NCI-H2171 (cell line): ENCODE measurements at regions not wholly inside any gene's neighbourhood (a gene's known extent, or its start where the extent isn't known, plus 50 kb on each side); places are given as distances from the start of the nearest gene placed in this dataset.
"Not testable (repeated sequence)": the region's sequence is repeated elsewhere in the genome, so short reads cannot be mapped to it uniquely, and the experiment has no call there.

Experiments
- DNase-seq: peaks from one replicate; lab custom pipeline; 2025; lab: John Stamatoyannopoulos, UW

DNA sequence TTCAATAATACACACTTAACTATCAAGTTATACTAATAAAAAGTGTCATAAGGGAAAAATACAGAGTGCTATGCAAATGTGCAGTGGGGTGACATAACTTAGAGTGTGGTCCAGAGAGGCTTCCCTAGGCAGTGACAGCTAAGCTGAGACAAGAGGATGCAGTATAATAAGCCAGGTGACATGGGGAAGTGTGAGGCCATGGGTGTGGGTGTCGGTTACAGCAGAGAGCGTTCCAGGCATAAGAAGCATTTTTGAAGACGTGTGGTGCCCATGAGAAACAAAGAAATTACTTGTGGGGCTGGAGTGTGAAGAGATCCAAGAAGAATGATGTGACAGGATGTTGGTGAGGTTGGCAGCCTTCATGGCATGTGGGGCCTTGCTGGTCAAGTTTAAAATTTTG, 78.1 kb upstream of the PICALM start:
- no peak for DNase-seq

DNA sequence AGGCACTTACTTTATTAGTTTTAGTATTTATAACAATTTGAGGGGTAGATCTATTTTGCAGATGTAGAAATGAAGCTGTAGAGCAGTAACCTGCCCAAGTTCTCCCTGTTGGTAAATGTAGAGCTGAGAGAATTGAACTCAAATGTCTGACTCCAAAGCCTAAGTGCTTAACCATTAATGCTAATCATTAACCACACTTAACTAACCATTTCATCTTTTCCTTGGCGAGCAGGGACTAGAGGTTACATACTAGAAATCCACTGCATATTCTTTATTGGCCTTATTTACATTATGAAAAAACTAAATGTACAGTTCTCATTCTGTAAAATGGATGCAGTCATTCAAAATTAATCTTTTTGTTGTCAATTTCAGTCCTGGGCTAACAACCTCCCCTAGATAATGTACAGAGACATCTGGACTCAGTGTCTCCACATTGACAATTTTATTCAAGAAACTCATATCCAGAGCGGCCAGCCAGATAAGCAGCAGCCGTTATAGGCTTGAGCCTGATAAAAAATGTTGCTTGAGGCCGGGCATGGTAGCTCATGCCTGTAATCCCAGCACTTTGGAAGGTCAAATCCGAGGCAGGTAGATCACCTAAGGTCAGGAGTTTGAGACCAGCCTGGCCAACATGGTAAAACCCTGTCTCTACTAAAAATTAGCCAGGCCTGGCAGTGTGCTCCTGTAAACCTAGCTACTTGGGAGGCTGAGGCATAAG, 76.7 kb upstream of the PICALM start:
- DNase-seq: no peak

DNA sequence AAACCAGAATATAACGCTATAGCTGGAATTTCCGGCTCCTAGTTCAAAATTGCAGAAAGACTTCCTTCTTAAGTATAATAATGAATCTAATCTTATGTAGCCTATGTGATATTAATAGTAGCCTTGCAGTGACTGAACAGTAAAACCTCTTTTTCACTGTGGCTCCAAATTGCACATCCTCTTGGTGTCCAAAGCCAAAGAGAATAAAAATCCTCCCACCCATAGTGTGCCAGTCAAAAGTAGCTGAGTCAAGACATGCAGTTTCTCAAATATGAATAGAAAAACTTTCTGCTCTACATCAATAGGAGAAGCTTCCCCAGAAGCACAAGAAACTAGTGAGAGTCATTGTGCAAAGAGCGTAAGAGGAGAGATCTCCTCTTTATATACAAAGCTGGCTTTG, 76.0 kb upstream of the PICALM start:
- DNase-seq: no peak

DNA sequence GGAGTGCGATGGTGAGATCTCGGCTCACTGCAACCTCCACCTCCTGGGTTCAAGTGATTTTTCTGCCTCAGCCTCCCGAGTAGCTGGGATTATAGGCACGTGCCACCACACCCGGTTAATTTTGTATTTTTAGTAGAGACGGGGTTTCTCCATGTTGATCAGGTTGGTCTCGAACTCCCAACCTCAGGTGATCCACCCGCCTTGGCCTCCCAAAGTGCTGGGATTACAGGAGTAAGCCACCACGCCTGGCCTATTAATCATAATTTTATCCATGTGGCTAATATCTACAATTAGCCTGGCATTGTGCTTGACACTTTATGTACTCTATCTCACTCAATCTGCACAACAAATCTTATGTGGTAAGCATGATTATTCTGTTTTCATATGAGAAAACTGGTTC, 75.2 kb upstream of the PICALM start:
- DNase-seq: not testable (repeated sequence)

DNA sequence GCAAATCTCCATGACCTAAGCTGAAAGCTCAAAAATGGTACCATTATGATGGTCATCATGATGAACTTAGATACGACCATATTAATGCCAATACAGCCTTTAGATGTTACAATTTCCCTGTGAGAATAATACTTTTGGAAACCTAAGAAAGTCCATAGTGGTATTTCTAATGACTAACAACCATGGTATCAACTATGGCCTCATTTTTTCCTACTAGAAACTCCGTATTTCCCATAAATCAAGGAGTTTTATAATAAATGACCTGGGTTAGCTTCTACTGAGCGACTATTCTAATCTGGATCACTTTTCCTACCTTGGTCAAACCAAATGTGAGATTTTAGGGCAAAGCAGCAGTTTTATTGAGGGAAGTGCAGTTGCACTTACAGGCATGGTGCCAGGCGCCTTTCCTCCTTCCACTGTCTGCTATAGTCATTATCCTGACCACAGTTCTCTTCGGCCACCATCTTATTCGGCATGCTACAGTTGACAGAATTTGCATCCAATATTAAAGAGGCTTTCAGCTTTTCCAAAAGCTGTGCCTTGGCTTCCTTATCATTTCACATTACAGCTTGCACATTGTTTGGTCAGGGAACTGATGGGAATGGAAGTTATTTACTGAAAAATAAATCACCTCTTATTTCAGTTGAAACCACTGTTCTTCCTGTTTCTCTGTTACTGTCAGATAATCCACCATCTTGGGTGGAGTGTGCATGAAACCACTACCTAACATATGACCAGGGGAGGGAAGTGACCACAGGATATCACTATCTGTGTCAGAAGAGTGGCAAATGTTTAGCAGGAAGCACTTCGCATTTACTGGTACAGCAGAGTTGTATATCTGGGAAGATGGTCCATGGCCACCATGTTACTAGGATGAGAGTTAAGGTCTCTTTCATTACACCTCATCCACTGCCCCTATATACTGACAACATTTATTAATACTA, 74.5 kb upstream of the PICALM start:
- no peak for DNase-seq

DNA sequence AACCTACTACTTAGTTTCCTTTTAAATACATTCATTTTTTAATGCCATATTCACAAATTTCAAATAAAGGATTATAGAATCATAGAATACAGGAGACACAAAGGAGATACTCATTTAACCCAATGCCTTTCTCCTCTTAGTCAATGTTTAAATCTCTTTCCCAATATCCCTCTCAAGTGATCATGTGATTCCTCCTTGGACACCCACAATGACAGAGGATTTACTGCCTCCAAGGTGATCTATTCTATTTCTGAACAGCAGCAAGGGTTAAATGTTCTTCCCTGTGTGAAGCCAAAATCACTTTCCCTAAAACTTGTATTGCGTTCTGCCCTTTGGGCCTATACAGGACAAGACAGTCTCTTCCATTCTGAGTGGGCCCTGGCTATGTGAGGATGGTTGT, 73.3 kb upstream of the PICALM start:
- DNase-seq: no peak

DNA sequence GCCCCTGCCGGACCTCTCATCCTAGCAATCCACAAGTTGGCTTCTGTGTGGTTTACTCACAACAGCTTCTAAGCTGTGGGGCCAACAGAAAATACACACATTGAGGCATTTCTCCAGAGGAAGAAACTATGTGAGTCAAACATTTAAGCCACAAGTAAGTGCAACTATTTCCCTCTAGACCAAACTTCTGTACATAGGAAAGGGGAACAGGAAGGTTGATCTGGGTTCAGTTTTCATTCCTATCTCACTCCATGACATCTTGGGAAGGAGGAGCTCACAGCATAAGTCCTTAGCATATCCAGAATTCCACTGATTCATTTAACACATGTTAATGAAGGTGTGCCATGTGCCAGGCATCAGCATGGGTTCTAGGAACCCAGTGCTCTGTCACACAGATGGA, 72.8 kb upstream of the PICALM start:
- no peak for DNase-seq

DNA sequence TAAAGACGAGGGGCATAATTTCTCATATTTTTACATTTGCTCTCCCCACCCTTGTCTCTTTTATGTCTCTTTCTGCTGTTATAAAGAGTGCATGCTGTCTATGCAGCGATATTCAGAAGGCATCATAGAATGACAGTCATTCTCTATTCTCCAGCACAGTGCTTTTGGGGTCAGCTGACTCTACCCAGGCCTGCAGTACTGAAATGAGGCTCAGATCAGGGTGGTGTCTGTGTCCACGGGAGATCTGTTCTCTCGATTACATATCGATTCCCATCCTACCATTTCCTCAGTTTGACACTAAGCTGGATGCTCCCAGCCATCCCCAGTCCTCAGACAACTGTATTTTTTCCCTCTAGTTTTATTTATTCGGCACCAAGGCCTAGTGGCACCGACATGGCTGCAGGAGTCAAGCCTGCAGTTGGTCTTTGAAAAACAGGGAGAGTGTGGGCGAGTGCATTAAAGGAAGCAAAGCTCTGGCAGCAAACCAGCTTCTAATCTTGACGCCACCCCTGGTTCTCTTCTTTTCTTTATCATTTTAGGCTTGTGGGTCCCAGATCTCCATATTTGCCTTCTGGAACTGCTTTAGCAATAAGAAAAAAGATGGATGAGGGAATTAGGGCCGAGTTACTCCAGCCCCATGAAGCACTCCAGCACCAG, 71.6 kb upstream of the PICALM start:
- DNase-seq: no peak

DNA sequence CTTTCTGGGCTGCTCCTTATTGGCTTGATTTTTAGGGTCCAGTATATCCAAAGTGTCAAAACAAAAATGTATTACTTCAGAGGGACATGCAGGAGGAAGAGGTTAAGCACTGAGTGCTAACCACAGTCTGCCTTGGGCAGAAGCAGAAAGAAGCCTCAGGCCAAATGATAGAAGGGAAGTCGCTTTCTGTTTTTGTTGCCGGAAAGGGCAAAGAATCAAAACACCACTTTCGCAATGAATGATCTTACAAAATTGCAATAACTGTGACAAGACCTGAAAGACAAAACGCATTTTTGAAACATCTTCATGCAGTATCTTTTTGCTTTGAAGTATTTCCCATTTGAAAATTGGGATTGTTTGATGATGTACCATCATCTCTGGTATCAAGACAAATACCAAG, 70.1 kb upstream of the PICALM start:
- no peak for DNase-seq

DNA sequence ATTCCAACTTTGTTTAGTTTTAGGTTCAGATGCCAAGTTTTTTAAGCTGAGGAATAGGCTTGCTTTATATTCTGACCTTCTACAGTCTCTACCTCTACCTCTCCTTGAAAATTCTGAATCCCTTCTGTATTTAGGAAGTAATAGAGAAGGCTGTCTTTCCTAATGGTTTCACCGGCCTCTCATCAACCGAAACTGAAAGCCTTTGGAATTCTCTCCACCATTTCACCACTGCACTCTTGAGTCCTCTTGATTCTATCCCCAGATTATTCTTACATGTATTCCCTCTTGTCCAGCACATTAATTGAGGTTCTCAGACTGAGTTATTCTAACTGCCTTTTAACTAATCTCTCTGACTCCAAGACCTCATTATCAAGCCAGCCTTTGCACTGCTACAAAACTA, 67.7 kb upstream of the PICALM start:
- DNase-seq: no peak

DNA sequence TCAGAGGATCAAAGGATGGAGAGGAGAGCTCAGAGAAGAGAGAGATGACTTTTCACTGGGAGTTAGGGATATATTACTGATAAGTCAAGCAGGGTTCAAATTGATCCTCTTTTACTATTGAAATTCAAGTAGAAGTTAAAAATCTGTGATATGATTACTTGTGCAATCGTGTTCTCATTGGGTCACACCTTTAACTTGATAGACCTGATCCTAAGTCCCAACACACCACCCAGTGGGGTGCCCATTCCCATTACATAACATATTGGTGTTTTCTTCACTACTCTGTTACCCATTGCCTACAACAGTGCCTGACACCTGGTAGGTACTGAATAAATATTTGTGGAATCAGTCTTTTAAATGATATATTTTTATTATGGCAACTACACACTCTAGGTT, 66.4 kb upstream of the PICALM start:
- no peak for DNase-seq

DNA sequence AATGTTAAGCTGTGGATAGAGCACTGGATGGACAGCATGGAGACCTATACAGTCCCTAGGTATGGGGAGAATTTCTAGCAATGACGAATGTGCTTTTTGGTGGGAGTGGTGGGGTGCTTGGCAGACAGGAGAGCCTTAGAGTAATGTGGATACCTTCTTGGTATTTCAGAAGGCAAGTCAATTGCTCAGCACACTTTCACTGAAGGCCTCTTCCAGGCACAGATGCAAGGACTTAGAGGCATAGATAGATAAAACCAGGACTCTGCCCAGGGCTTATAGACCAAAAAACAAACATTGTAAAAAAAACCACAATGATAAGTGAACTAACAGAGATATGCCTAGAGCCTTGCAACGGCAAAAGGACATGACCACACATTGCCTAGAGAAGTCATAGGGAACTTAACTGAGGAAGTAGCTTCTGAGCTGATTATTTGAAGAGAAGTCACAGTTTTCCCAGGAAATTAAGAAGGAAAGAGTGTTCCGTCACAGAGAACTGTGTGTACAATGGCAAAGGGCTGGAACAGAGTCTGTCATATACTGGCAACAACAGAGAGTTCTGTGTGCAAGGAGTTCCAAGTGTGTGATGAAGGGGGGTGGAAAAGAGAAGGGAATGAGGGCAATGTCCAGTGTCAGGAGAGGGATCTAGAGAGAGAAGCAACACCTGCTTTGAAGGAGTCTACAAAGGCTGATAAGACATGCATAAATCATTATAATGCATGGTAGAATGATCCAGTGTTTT, 65.9 kb upstream of the PICALM start:
- DNase-seq: no peak

DNA sequence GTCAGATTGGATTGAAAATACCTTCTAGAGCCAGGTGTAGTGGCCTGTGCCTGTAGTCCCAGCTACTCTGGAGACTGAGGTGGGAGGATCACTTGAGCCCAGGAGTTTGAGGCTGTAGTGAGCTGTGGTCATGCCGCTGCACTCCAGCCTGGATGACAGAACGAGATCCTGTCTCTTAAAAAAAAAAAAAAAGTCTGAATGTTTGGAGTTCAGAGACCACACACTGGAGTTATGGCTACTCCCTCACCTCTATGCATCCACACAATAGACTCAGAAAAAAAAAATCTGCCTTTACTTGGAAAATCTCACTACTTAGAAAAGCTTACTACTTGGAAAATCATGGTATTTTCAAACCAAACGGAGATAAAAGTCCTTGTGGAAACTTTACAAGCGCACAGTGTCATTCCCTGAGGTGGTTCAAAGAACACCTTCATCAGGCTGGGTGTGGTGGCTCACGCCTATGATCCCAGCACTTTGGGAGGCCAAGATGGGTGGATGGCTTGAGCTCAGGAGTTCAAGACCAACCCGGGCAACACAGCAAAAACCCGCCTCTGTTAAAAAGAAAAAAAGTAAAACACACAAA, 63.9 kb upstream of the PICALM start:
- DNase-seq: no peak

DNA sequence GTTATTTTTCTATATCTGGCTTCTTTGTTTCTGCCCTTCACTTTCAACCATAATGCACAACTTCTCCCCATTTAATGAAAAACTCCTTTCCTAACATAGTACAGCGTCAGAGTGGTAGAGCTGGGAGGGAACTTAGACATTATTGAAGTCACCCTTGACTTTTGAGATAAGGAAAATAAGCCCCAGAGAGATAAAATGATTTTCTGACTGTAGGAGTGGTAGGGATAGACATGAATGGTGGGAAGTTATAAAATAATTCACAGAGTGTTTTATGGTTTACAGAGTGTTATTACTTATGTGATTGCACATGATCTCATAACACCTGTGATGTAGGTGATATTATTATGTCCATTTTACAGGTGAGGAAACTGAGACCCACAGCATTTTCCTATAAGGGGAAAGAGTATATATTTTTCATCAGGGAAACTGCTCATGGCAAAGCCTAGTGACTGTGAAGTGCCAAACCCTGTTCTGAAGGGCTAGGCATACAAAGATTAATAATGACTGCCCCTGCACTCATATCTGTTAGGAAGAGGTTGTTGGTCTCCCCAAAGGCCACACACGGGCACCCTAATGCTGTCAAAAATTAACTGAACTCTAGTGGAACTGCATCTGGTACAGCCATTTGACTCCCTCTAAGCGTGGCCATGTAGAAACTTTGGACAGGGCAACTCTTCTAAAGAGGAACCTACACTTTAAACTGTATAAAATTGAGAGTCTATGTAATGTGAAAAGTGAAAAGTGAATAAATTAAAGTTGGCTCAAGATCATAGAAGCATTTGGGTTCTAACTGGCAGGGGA, 61.1 kb upstream of the PICALM start:
- DNase-seq: no peak

DNA sequence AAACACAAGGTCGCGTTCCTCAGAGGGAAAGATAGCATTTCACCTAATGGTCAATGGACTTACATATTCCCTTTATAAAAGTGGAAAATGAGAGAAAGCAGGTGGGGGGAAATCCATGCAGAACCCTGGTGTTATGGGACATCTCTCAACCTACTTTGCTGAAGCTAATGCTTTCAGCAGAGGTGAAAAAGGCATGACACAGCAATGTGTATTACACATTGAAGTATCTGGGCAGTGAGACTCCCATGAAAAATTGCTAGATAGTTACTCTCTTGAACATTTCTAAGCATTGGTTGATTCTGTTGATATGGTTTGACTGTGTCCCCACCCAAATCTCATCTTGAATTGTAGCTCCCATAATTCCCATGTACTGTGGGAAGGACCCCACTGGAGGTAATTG, 60.0 kb upstream of the PICALM start:
- no peak for DNase-seq

DNA sequence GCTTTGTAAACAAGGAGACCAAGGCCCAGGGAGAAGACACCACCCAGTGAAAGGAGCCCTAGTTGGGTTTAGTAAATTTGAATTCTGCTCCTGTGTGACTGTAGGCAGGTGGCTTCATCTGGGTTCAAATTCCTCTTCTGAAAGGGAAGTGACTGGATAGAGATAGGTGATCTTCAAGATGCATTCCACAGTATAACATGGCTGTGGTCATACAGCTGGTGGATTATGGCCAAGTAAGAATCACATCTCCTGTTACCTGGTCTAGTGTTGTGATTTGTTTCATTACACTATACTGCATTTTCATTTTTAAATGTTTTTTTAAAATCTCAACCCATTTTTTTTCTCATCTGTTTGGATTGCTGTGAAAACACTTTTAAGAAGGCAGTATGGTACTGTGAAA, 58.0 kb upstream of the PICALM start:
- DNase-seq: no peak

DNA sequence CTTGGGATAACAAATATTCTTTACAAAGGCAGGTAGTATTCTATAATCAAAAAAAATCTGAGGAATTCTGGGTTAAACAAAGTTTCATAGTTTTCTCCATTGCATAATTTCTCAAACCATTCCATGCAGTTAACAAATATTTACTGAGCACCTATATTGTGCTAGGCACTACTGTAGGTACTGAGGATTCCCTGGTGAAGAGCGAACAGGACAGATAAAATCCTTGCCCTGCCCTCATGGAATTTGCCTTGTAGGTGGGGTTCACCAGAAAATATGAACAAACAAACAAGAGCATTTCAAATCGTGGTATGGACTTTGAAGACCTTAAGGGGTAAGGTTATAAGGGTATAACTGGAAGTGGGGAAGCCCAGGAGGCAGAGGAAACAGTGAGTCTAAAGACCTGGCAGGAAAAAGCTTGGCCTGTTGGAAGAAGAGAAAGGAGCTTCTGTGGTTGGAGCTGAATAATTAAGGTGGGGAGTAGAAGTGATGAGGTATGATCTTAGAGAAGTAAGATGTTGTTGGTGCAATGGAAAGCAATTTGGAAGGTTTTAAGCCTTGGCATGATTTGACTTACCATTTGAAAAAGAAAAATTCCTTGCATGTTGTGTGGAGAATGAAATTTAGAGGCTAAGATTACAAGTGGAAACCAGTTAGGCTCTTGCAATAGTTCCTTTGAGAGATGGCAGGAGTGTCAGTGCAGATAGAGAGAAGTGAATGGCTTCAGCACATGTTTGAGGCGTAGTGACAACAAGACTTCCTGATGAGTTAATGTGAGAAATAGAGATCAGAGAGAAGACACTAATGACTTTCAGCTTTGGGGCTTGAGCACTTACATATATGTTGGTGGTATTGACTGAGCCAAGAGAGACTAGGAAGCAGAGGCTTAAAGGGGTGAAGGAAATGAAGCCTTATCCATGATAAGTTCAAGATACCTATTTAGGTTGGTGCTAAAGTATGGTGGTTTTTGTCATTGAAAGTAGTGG, 55.7 kb upstream of the PICALM start:
- no peak for DNase-seq

DNA sequence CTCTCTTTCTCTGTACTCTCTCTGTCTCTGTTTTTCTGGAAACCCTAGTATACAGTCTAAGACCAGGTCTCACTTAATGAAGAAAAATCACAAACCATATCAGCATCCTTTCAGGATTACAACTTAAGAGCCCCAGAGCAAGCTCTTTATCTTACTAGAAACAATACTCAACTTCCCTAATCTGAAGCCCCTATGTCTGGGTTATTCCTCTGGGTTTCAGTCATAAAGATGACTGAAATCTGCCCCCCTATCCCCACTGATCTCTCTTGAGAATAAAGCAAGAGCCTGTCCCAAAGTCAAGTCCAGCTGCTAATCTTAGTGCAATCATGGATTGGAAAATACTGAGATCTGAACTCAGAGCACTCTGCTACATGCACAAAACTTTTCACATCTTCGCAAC, 53.9 kb upstream of the PICALM start:
- DNase-seq: no peak

DNA sequence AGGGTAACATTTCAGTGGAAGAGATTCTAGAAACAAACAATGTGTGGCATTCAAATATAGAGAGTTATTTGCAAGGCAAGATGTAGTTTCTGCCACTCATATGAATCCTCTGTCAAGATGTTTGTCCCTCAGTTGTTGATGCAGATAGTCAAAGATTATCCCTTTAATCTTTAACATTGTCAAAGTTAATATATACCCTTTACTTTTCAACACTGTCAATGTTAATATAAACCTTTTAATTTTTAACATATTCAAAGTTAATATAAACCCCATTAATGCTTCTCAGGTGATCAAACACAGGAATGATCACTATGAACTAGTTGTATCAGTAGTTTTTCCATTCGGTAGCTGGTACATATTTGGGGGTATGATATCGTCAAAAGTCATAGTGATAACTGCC, 51.9 kb upstream of the PICALM start:
- DNase-seq: no peak

DNA sequence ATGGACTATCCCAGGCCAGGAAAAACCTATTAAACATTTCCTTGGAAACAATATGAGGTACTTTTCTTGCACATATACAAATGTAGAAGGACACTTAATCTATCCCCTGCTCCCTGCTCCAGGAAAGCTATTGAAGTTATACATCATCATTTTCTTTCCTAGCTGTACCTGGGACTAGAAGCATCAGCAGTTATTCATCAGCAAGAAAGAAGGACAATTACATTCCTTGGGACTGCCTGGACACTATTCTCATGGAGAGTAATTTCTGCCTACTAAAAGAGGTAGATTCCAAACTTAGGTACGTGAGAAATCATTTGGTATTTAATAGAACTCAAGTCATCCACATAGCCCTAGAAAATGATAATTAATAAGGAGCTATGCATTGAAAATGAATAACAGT, 51.0 kb upstream of the PICALM start:
- no peak for DNase-seq
